ENCODE measurements at regions not wholly inside any gene's neighbourhood (a gene's known extent, or its start where the extent isn't known, plus 50 kb on each side); places are given as distances from the start of the nearest gene placed in this dataset.

DNA sequence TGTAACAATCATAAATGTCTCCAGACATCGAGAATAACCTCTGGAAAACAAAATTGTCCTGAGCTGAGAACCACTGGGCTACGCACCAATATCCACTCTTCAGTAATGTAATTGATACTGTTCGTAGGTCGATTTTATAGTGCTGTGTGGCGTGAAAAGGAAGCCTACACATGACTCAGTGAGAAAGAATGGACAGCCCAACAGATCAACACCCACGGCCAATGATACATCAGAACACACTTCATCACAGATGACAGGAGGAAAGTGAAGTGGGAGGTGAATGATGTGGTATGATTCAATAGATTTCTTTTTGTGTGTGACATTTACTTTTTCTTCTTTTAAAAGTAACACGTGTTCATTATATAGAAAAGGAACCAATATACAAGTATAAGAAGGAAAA lies 93.5 kb downstream of the RPS12 start:
- Histone ChIP-seq H3K9me2 (replicated peaks; ENCODE audit: insufficient read depth) (no peaks in the 10 kb centered on the region), H3K9me3 (ENCODE audit: low read depth) (no peaks in the 10 kb centered on the region), H3K4me2 (no peak overlapping the region), H3K4me1 (ENCODE audit: insufficient read depth) (no peaks in the 10 kb centered on the region), H2AFZ (no peak overlapping the region), H3K36me3 (replicated peaks; ENCODE audit: insufficient read depth, low read depth) (no peaks in the 10 kb centered on the region), H3K79me2 (no peaks in the 10 kb centered on the region), H3K27me3 (no peaks in the 10 kb centered on the region), H3K4me3 (no peak overlapping the region), H4K20me1 (ENCODE audit: insufficient read depth, poor library complexity, severe bottlenecking) (no peaks in the 10 kb centered on the region), H3K27ac (no peak overlapping the region)
- 84% methylated on average over 7 of the region's 7 CpGs for WGBS (ENCODE audit: low lambda C conversion rate, missing lambda C conversion rate)
- no peak for DNase-seq (ENCODE audit: low spot score)
- no peak for TF ChIP-seq EZH2 (IDR thresholded peaks at IDR 0.05; ENCODE audit: borderline replicate concordance)
- TF ChIP-seq EZH2phosphoT487 (IDR thresholded peaks at IDR 0.05; ENCODE audit: low read depth, severe bottlenecking, unreplicated experiment), result no peak
- TF ChIP-seq, protein P1, sequence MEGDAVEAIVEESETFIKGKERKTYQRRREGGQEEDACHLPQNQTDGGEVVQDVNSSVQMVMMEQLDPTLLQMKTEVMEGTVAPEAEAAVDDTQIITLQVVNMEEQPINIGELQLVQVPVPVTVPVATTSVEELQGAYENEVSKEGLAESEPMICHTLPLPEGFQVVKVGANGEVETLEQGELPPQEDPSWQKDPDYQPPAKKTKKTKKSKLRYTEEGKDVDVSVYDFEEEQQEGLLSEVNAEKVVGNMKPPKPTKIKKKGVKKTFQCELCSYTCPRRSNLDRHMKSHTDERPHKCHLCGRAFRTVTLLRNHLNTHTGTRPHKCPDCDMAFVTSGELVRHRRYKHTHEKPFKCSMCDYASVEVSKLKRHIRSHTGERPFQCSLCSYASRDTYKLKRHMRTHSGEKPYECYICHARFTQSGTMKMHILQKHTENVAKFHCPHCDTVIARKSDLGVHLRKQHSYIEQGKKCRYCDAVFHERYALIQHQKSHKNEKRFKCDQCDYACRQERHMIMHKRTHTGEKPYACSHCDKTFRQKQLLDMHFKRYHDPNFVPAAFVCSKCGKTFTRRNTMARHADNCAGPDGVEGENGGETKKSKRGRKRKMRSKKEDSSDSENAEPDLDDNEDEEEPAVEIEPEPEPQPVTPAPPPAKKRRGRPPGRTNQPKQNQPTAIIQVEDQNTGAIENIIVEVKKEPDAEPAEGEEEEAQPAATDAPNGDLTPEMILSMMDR (IDR thresholded peaks at IDR 0.05; ENCODE audit: poor library complexity), result no peak

DNA sequence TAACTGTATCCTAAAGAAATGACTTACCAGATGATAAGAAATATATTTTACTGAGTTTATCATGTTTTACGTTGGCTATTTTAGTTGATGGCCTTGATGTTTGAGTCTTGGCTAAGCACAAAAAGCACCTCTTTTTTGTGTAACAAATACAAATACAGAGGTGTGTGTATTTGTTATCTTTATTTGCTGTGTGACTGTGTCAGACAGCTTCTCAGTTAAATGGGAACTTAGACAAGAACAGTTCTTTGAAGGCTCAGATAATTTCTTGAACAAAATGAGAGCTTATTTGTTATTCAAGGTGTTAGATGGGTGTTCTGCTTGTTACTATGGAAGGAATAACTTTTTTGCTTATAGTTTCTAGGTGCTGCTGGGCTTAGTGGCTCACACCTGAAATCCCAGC lies 95.4 kb downstream of the RPS12 start:
- no peak for DNase-seq (ENCODE audit: low spot score)
- Histone ChIP-seq H3K4me2 (no peak overlapping the region), H4K20me1 (ENCODE audit: insufficient read depth, poor library complexity, severe bottlenecking) (no peaks in the 10 kb centered on the region), H3K27ac (no peak overlapping the region), H3K9me3 (ENCODE audit: low read depth) (no peaks in the 10 kb centered on the region), H3K9me2 (replicated peaks; ENCODE audit: insufficient read depth) (no peaks in the 10 kb centered on the region), H3K4me1 (ENCODE audit: insufficient read depth) (no peaks in the 10 kb centered on the region), H2AFZ (no peak overlapping the region), H3K79me2 (no peaks in the 10 kb centered on the region), H3K27me3 (no peaks in the 10 kb centered on the region), H3K4me3 (no peak overlapping the region), H3K36me3 (replicated peaks; ENCODE audit: insufficient read depth, low read depth) (no peaks in the 10 kb centered on the region)
- TF ChIP-seq EZH2 (IDR thresholded peaks at IDR 0.05; ENCODE audit: borderline replicate concordance), result no peak
- no peak for TF ChIP-seq EZH2phosphoT487 (IDR thresholded peaks at IDR 0.05; ENCODE audit: low read depth, severe bottlenecking, unreplicated experiment)
- TF ChIP-seq, protein P1 (IDR thresholded peaks at IDR 0.05; ENCODE audit: poor library complexity), result no peak
- WGBS (ENCODE audit: low lambda C conversion rate, missing lambda C conversion rate), result 73% methylated on average over 1 of the region's 1 CpG

DNA sequence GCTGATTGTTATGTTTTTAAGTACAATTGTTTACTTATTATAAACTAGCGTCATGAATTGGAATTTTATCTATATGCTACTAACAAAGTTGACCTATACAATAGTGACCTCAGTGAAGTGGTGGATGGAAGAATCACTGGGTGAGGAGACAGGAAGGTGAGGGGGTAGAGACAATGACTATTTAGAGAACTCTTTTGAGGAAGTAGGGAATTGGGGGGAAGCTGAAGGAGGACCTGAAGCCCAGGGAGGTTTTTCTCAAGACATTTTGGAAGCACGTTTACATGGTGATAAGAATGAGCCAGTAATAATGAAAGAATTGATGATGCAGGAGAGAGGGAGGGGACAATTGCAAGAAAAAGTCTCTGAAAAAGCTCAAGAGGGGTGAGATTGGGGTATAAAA lies 96.4 kb downstream of the RPS12 start:
- no peaks in the 10 kb centered on the region for H3K27me3 ChIP-seq
- H2AFZ ChIP-seq, result no peak overlapping the region
- TF ChIP-seq, protein P1 (IDR thresholded peaks at IDR 0.05; ENCODE audit: poor library complexity), result no peak
- no peak for TF ChIP-seq EZH2phosphoT487 (IDR thresholded peaks at IDR 0.05; ENCODE audit: low read depth, severe bottlenecking, unreplicated experiment)
- no peak for TF ChIP-seq EZH2 (IDR thresholded peaks at IDR 0.05; ENCODE audit: borderline replicate concordance)
- no peak overlapping the region for H3K4me3 ChIP-seq
- H3K9me3 ChIP-seq (ENCODE audit: low read depth), result no peaks in the 10 kb centered on the region
- H3K27ac ChIP-seq, result no peak overlapping the region
- no peak overlapping the region for H3K4me2 ChIP-seq
- H3K4me1 ChIP-seq (ENCODE audit: insufficient read depth), result no peaks in the 10 kb centered on the region
- no peaks in the 10 kb centered on the region for H3K79me2 ChIP-seq
- no peaks in the 10 kb centered on the region for H4K20me1 ChIP-seq (ENCODE audit: insufficient read depth, poor library complexity, severe bottlenecking)
- WGBS (ENCODE audit: low lambda C conversion rate, missing lambda C conversion rate), result 65% methylated on average over 2 of the region's 2 CpGs
- no peaks in the 10 kb centered on the region for H3K9me2 ChIP-seq (replicated peaks; ENCODE audit: insufficient read depth)
- H3K36me3 ChIP-seq (replicated peaks; ENCODE audit: insufficient read depth, low read depth), result no peaks in the 10 kb centered on the region
- DNase-seq (ENCODE audit: low spot score), result no peak
